ENCODE measurements at regions not wholly inside any gene's neighbourhood (a gene's known extent, or its start where the extent isn't known, plus 50 kb on each side); places are given as distances from the start of the nearest gene placed in this dataset.

DNA sequence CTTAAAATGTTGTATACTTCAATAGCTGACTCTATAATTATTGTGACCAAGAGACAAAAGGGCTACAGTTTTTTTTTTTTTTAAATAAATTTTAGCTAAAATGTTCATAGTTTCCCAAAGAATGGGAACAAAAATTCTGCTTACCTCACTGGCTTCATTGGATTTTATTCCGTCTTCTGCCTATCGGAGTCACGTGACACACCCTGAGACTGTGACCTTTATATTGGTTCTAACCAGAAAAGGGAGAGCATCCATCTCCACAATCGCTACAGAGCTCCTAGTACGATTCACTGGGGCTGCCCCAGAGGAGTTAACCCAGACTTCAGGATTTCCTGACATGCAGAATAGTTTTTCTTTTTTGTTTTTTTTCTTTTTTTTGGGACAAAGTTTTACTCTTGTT is 203.6 kb upstream of the SLC35G4 start:
- TF ChIP-seq, protein P1, sequence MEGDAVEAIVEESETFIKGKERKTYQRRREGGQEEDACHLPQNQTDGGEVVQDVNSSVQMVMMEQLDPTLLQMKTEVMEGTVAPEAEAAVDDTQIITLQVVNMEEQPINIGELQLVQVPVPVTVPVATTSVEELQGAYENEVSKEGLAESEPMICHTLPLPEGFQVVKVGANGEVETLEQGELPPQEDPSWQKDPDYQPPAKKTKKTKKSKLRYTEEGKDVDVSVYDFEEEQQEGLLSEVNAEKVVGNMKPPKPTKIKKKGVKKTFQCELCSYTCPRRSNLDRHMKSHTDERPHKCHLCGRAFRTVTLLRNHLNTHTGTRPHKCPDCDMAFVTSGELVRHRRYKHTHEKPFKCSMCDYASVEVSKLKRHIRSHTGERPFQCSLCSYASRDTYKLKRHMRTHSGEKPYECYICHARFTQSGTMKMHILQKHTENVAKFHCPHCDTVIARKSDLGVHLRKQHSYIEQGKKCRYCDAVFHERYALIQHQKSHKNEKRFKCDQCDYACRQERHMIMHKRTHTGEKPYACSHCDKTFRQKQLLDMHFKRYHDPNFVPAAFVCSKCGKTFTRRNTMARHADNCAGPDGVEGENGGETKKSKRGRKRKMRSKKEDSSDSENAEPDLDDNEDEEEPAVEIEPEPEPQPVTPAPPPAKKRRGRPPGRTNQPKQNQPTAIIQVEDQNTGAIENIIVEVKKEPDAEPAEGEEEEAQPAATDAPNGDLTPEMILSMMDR (IDR thresholded peaks at IDR 0.05; ENCODE audit: low read depth, low read length, missing input control): no peak
- TF ChIP-seq, protein P2, sequence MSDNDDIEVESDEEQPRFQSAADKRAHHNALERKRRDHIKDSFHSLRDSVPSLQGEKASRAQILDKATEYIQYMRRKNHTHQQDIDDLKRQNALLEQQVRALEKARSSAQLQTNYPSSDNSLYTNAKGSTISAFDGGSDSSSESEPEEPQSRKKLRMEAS (IDR thresholded peaks at IDR 0.05): no peak

Data from liver (tissue), 2 donors.